Breast epithelium (tissue), 4 donors: ENCODE measurements at regions not wholly inside any gene's neighbourhood (a gene's known extent, or its start where the extent isn't known, plus 50 kb on each side); places are given as distances from the start of the nearest gene placed in this dataset.

Source experiments
- DNase-seq, 2 donors: peaks; one replicate each; pipeline ENCODE4 v3.0.0-alpha.2; 2019; ENCODE audit warnings: low spot score in 2 of 2
- H3K27ac ChIP-seq, 2 donors: fragments of 200-600 bp; sonication (generic) in 1 of 2; one replicate each; pipeline ENCODE4 v1.5.1; 2016 to 2019; ENCODE audit warnings: mild to moderate bottlenecking in 1 of 2
- H3K27me3 ChIP-seq, 2 donors: fragments of 200-600 bp; sonication (generic) in 1 of 2; one replicate each; pipeline versions ENCODE4 v1.5.1 to v1.6.0; 2017 to 2019; ENCODE audit warnings: control low read depth in 1 of 2, mild to moderate bottlenecking in 1 of 2
- H3K36me3 ChIP-seq: fragments of 200-600 bp; one replicate; pipeline ENCODE4 v1.5.1; 2019
- H3K4me1 ChIP-seq, 2 donors: fragments of 200-600 bp; sonication (generic); one replicate each; pipeline ENCODE4 v1.5.1; 2016 to 2019; ENCODE audit warnings: control low read depth in 1 of 2
- H3K4me3 ChIP-seq, 3 donors: fragments of 200-600 bp; sonication (generic); 1 replicate in 2 of 3; 2 replicates in 1 of 3; pipeline ENCODE4 v1.5.1; 2016 to 2019; ENCODE audit warnings: mild to moderate bottlenecking in 3 of 3, moderate library complexity in 2 of 3
- H3K9me3 ChIP-seq, 2 donors: fragments of 200-600 bp; sonication (generic) in 1 of 2; one replicate each; pipeline ENCODE4 v1.5.1; 2016 to 2019; ENCODE audit warnings: control low read depth in 1 of 2
- CTCF ChIP-seq, 3 donors: fragments of 450-650 bp; IDR thresholded peaks; one replicate each; pipeline ENCODE4 v1.5.1; 2016 to 2017; ENCODE audit warnings: antibody characterized with exemption in 3 of 3, mild to moderate bottlenecking in 3 of 3, moderate library complexity in 3 of 3
- POLR2A ChIP-seq: fragments of 450-650 bp; IDR thresholded peaks from one replicate; pipeline ENCODE4 v1.6.1; 2016; ENCODE audit warnings: antibody characterized with exemption, mild to moderate bottlenecking, moderate library complexity
- POLR2AphosphoS5 ChIP-seq, 3 donors: sonication (generic); formaldehyde crosslinking; IDR thresholded peaks; one replicate each; pipeline ENCODE4 v1.6.1; 2017; ENCODE audit warnings: antibody characterized with exemption in 3 of 3
- intact Hi-C: fragments of 100-400 bp; cut with DNase I; formaldehyde crosslinking; loops from one replicate; pipeline ENCODE4 v1.15.1; 2023; ENCODE audit warnings: low total_unique reads

GRCh38 chr7:97635622-97636021 is 96.3 kb upstream of the TAC1 start:
- no peaks in the 10 kb centered on the region for H3K27me3 ChIP-seq
- H3K36me3 ChIP-seq, result no peaks in the 10 kb centered on the region
- no peaks in the 10 kb centered on the region for H3K4me1 ChIP-seq
- H3K9me3 ChIP-seq, result no peaks in the 10 kb centered on the region
- intact Hi-C loops, result no loop called here
- no peak overlapping the region for H3K4me3 ChIP-seq
- no peak overlapping the region for H3K27ac ChIP-seq
- TF ChIP-seq POLR2AphosphoS5 (IDR thresholded peaks at IDR 0.05) (no peak), POLR2A (no peak), CTCF (IDR thresholded peaks at IDR 0.05) (no peak)
- DNase-seq, result no peak

GRCh38 chr7:97639036-97639435 is 92.8 kb upstream of the TAC1 start:
- Histone ChIP-seq H3K9me3 (no peaks in the 10 kb centered on the region), H3K36me3 (no peaks in the 10 kb centered on the region), H3K27ac (no peak overlapping the region), H3K4me3 (no peak overlapping the region), H3K4me1 (no peaks in the 10 kb centered on the region), H3K27me3 (no peaks in the 10 kb centered on the region)
- TF ChIP-seq POLR2A, result no peak
- no peak for TF ChIP-seq POLR2AphosphoS5 (IDR thresholded peaks at IDR 0.05)
- no peak for TF ChIP-seq CTCF (IDR thresholded peaks at IDR 0.05)
- intact Hi-C loops, result no loop called here
- no peak for DNase-seq

- TF ChIP-seq POLR2AphosphoS5 (IDR thresholded peaks at IDR 0.05) (no peak), CTCF (IDR thresholded peaks at IDR 0.05) (no peak), POLR2A (no peak)
Observed at GRCh38 chr7:97659363-97660045, 72.4 kb upstream of the TAC1 start.

GRCh38 chr7:97667359-97667758 is 64.5 kb upstream of the TAC1 start:
- Histone ChIP-seq H3K9me3 (no peaks in the 10 kb centered on the region), H3K4me1 (no peaks in the 10 kb centered on the region), H3K27ac (no peak overlapping the region), H3K36me3 (no peaks in the 10 kb centered on the region), H3K4me3 (no peak overlapping the region), H3K27me3 (peaks cover 0 to 3% of the 10 kb centered on the region in 2 donors)
- no peak for DNase-seq
- intact Hi-C loops, result no loop called here
- no peak for TF ChIP-seq POLR2AphosphoS5 (IDR thresholded peaks at IDR 0.05)
- TF ChIP-seq CTCF (IDR thresholded peaks at IDR 0.05), result no peak
- no peak for TF ChIP-seq POLR2A

More at GRCh38 chr7:97659363-97660045, 72.4 kb upstream of the TAC1 start:
- Histone ChIP-seq H3K4me3 (no peak overlapping the region), H3K9me3 (no peaks in the 10 kb centered on the region), H3K27ac (no peak overlapping the region), H3K36me3 (no peaks in the 10 kb centered on the region), H3K27me3 (no peaks in the 10 kb centered on the region), H3K4me1 (no peaks in the 10 kb centered on the region)
- no peak for DNase-seq
- intact Hi-C loops, result no loop called here

- Histone ChIP-seq H3K27me3 (peaks cover 0 to 3% of the 10 kb centered on the region in 2 donors), H3K36me3 (no peaks in the 10 kb centered on the region), H3K4me3 (no peak overlapping the region), H3K27ac (no peak overlapping the region), H3K4me1 (no peaks in the 10 kb centered on the region), H3K9me3 (no peaks in the 10 kb centered on the region)
- TF ChIP-seq POLR2AphosphoS5 (IDR thresholded peaks at IDR 0.05), result no peak
- no peak for TF ChIP-seq POLR2A
- no peak for TF ChIP-seq CTCF (IDR thresholded peaks at IDR 0.05)
- DNase-seq, result no peak
- intact Hi-C loops, result no loop called here
Observed at GRCh38 chr7:97671571-97671970, 60.3 kb upstream of the TAC1 start.
